Stimulated activated CD4-positive, alpha-beta T cell treated with anti-CD3 and anti-CD28 coated beads, Interleukin-15, amount 100 ng/mL, for 24 hours (primary cell): ENCODE measurements at regions not wholly inside any gene's neighbourhood (a gene's known extent, or its start where the extent isn't known, plus 50 kb on each side); places are given as distances from the start of the nearest gene placed in this dataset.
"Not testable (repeated sequence)": the region's sequence is repeated elsewhere in the genome, so short reads cannot be mapped to it uniquely, and the experiment has no call there.

Experiments
- DNase-seq: peaks from one replicate; pipeline ENCODE4 v3.0.0-alpha.2; 2020

- DNase-seq: no peak
These were observed 188.3 kb downstream of the MIB1 start for GRCh38 chr18:21928925-21929324.

- DNase-seq: no peak
These were observed 189.6 kb downstream of the MIB1 start for GRCh38 chr18:21930177-21930576.

- DNase-seq: no peak
These were observed 193.6 kb downstream of the MIB1 start for GRCh38 chr18:21933931-21934765.

- no peak for DNase-seq
These were observed 194.1 kb downstream of the MIB1 start for GRCh38 chr18:21934766-21935015.

- DNase-seq: no peak
These were observed 202.9 kb downstream of the MIB1 start for GRCh38 chr18:21943456-21943855.

GRCh38 chr18:21949326-21950015 is 208.9 kb downstream of the MIB1 start:
- no peak for DNase-seq

- peak; percentile 86 for DNase-seq
These were observed 213.4 kb upstream of the GATA6 start for GRCh38 chr18:21955757-21956652.

GRCh38 chr18:21958263-21958662 is 211.1 kb upstream of the GATA6 start:
- DNase-seq: no peak

GRCh38 chr18:21958707-21959450 is 210.5 kb upstream of the GATA6 start:
- no peak for DNase-seq

- no peak for DNase-seq
These were observed 209.2 kb upstream of the GATA6 start for GRCh38 chr18:21960189-21960588.

GRCh38 chr18:21963336-21963735 is 206.1 kb upstream of the GATA6 start:
- no peak for DNase-seq

GRCh38 chr18:21968338-21968737 is 201.1 kb upstream of the GATA6 start:
- DNase-seq: no peak

GRCh38 chr18:21972281-21972680 is 197.1 kb upstream of the GATA6 start:
- DNase-seq: no peak

GRCh38 chr18:21975954-21976353 is 193.4 kb upstream of the GATA6 start:
- not testable (repeated sequence) for DNase-seq

- no peak for DNase-seq
These were observed 190.7 kb upstream of the GATA6 start for GRCh38 chr18:21978546-21979170.

- no peak for DNase-seq
These were observed 190.2 kb upstream of the GATA6 start for GRCh38 chr18:21979171-21979560.

GRCh38 chr18:21979759-21980158 is 189.6 kb upstream of the GATA6 start:
- DNase-seq: no peak

- no peak for DNase-seq
These were observed 188.6 kb upstream of the GATA6 start for GRCh38 chr18:21980744-21981143.

- DNase-seq: not testable (repeated sequence)
These were observed 187.9 kb upstream of the GATA6 start for GRCh38 chr18:21981489-21981888.

- no peak for DNase-seq
These were observed 178.3 kb upstream of the GATA6 start for GRCh38 chr18:21991081-21991534.

- no peak for DNase-seq
These were observed 177.5 kb upstream of the GATA6 start for GRCh38 chr18:21991886-21992285.

GRCh38 chr18:21996351-21996826 is 173.0 kb upstream of the GATA6 start:
- no peak for DNase-seq
